ENCODE measurements at regions not wholly inside any gene's neighbourhood (a gene's known extent, or its start where the extent isn't known, plus 50 kb on each side); places are given as distances from the start of the nearest gene placed in this dataset.

DNA sequence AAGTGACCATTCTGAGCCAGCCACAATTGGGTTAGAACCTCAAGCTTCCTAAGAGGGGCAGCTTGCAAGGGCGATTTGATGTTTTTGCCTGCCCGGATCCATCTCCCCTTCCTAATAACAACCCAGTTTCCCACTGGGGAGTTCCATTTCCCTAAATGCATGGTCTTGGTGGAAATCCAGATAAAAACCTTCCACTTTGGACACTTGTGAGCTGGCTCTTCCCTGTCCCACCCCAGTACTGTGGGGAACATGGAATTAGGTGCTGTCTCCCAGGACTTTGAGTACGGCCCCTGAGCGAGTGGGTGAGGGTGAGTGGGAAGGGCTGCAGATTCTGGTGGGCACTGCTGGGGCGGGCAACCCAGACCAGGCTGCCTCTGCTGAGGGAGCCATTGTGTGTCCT, 122.3 kb downstream of the DDX1 start:
- H3K9me3 ChIP-seq (ENCODE audit: control insufficient read depth, insufficient read depth, low read length): no peaks in the 10 kb centered on the region
- ChIA-PET CTCF (no interaction called here), POLR2A (no interaction called here)
- H3K27ac ChIP-seq (ENCODE audit: low read depth, low read length): no peak overlapping the region
- no peak overlapping the region for H3K4me3 ChIP-seq (ENCODE audit: low read depth, low read length)
- peaks cover 3% of the 10 kb centered on the region for H3K27me3 ChIP-seq (ENCODE audit: control insufficient read depth, insufficient read depth, low read length)
- TF ChIP-seq, protein P1, sequence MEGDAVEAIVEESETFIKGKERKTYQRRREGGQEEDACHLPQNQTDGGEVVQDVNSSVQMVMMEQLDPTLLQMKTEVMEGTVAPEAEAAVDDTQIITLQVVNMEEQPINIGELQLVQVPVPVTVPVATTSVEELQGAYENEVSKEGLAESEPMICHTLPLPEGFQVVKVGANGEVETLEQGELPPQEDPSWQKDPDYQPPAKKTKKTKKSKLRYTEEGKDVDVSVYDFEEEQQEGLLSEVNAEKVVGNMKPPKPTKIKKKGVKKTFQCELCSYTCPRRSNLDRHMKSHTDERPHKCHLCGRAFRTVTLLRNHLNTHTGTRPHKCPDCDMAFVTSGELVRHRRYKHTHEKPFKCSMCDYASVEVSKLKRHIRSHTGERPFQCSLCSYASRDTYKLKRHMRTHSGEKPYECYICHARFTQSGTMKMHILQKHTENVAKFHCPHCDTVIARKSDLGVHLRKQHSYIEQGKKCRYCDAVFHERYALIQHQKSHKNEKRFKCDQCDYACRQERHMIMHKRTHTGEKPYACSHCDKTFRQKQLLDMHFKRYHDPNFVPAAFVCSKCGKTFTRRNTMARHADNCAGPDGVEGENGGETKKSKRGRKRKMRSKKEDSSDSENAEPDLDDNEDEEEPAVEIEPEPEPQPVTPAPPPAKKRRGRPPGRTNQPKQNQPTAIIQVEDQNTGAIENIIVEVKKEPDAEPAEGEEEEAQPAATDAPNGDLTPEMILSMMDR (IDR thresholded peaks at IDR 0.05; ENCODE audit: low read depth, low read length): no peak
- DNase-seq (ENCODE audit: low read depth, low spot score): no peak

DNA sequence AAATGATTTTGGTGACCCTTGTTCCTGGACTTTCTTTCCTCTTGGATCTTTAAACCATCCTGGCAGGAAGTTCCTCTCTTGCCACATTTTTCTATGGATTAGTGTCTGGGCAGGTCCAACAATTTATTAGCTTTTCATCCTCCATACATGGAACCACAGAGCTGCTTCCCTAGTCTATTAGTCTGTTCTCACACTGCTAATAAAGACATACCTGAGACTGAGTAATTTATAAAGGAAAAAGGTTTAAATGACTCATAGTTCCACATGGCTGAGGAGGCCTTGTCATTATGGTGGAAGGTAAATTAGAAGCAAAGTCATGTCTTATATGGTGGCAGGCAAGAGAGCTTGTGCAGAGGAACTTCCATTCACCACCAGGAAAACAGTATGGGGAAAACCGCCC, 122.9 kb downstream of the DDX1 start:
- no peak overlapping the region for H3K27ac ChIP-seq (ENCODE audit: low read depth, low read length)
- H3K27me3 ChIP-seq (ENCODE audit: control insufficient read depth, insufficient read depth, low read length): peaks cover 5% of the 10 kb centered on the region
- POLR2A ChIA-PET: no interaction called here
- TF ChIP-seq, protein P1 (IDR thresholded peaks at IDR 0.05; ENCODE audit: low read depth, low read length): no peak
- no peaks in the 10 kb centered on the region for H3K9me3 ChIP-seq (ENCODE audit: control insufficient read depth, insufficient read depth, low read length)
- CTCF ChIA-PET: no interaction called here
- H3K4me3 ChIP-seq (ENCODE audit: low read depth, low read length): no peak overlapping the region
- no peak for DNase-seq (ENCODE audit: low read depth, low spot score)

DNA sequence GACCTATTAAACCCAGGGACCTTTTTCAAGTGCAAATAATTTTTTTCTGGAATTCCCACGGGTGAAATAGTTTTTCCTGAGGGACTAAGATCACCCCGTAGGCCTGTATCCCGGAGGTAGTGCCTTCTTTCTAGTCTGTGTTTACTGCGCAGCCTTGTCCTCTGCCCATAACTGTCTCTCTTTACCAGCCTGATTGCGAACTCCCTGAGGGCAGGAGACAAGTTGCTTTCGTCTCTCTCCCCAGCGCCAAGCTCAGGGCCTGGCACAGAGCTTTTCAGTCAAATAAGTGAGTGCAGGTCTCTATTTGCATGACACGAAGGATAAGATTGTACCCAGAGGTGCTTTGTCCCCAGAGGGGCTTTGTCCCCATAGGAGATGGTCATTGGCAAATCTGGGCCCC, 123.9 kb downstream of the DDX1 start:
- no peak for DNase-seq (ENCODE audit: low read depth, low spot score)
- peaks cover 5% of the 10 kb centered on the region for H3K27me3 ChIP-seq (ENCODE audit: control insufficient read depth, insufficient read depth, low read length)
- no peaks in the 10 kb centered on the region for H3K9me3 ChIP-seq (ENCODE audit: control insufficient read depth, insufficient read depth, low read length)
- ChIA-PET CTCF (no interaction called here), POLR2A (no interaction called here)
- H3K4me3 ChIP-seq (ENCODE audit: low read depth, low read length): no peak overlapping the region
- H3K27ac ChIP-seq (ENCODE audit: low read depth, low read length): no peak overlapping the region
- TF ChIP-seq, protein P1 (IDR thresholded peaks at IDR 0.05; ENCODE audit: low read depth, low read length): no peak

DNA sequence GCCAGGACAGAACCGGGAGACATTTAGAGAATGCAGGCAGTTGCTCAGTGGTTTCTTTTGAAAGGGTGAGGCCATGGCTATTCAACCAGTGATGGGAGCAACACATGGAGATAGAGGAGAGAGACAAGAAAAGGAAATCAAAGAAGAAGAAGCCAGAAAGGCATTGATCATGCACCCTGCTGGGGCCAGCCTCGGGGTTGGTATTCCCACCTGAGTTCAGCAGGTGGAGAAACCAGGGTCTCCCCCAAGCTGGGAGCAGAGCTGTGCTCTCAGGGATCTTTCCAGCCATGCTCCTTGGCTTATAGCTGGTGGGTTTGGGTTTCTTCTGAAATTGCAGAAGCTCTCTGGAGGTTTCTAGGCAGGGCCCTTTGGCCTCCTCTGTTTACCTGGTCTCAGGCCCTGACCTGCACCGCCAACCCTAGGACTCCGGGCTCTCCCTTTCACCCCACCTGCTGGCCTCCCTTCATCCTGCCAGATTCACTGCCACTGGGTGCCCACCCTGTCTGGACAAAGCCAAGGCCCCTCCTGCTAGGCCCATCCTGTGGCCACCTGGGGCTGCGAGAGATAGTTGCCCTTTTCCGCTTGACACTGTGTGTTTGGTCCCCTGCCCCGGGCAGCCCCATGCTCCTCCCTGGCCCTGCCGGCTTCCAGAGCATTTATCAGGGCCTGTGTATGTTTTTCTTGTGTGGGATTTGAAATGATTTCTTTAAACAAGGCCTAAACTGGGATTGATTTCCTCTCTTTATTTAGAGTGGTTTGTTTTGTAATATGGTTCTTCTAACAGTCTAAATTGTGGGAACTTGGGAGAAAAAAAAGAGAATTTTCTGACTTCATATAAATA, 126.7 kb downstream of the DDX1 start:
- Histone ChIP-seq H3K27me3 (ENCODE audit: control insufficient read depth, insufficient read depth, low read length) (peaks cover 14% of the 10 kb centered on the region), H3K4me3 (ENCODE audit: low read depth, low read length) (no peak overlapping the region), H3K27ac (ENCODE audit: low read depth, low read length) (no peak overlapping the region), H3K9me3 (ENCODE audit: control insufficient read depth, insufficient read depth, low read length) (no peaks in the 10 kb centered on the region)
- CTCF ChIA-PET: no interaction called here
- POLR2A ChIA-PET: no interaction called here
- DNase-seq (ENCODE audit: low read depth, low spot score): no peak
- TF ChIP-seq, protein P1 (IDR thresholded peaks at IDR 0.05; ENCODE audit: low read depth, low read length): no peak

DNA sequence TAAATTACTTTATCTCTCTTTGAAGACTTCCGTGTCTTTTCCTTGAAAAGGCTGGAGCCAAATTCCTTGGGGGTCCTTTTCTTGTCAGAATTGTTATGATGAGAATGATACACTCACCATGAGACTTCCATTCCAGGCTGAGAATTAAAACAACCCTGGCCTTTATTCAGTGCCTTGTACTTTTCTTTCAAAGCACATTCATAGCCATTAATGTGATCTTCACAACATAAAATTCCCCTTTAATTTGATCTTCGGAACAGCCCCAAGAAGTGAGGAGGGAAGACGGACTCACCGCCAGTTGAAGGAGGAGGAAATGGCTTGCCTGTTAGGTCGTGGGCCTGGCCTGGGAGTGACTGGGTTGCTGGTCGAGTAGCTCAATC, 127.3 kb downstream of the DDX1 start:
- no peak overlapping the region for H3K4me3 ChIP-seq (ENCODE audit: low read depth, low read length)
- ChIA-PET POLR2A (no interaction called here), CTCF (interaction anchor here (0.6 kb wide), 1 partner anchor 1631 kb away, joined by 3 read pairs; no protein-coding TSS in a partner anchor)
- peaks cover 14% of the 10 kb centered on the region for H3K27me3 ChIP-seq (ENCODE audit: control insufficient read depth, insufficient read depth, low read length)
- H3K9me3 ChIP-seq (ENCODE audit: control insufficient read depth, insufficient read depth, low read length): no peaks in the 10 kb centered on the region
- no peak for DNase-seq (ENCODE audit: low read depth, low spot score)
- no peak overlapping the region for H3K27ac ChIP-seq (ENCODE audit: low read depth, low read length)
- TF ChIP-seq, protein P1 (IDR thresholded peaks at IDR 0.05; ENCODE audit: low read depth, low read length): no peak

Data from AG04450 (cell line).